RWPE1 (cell line): ENCODE measurements at regions not wholly inside any gene's neighbourhood (a gene's known extent, or its start where the extent isn't known, plus 50 kb on each side); places are given as distances from the start of the nearest gene placed in this dataset.

Experiments
- CTCF ChIA-PET: fragments of 350-600 bp; sonication (Branson Sonifier 250); formaldehyde crosslinking; extraction: SDS; loops from one replicate; lab custom pipeline; 2021; lab: Yijun Ruan, JAX
- POLR2A ChIA-PET: fragments of 400-600 bp; formaldehyde crosslinking; extraction: SDS; loops from one replicate; lab custom pipeline; 2020; ENCODE audit warnings: antibody characterized with exemption; ENCODE audit not compliant: low non-redundant PET; lab: Yijun Ruan, JAX
- DNase-seq: peaks from one replicate; pipeline ENCODE4 v3.0.0; 2012; ENCODE audit warnings: low spot score
- H3K27ac ChIP-seq: fragments of 450-650 bp; 2 replicates; pipeline ENCODE4 v1.5.1; 2017
- TF ChIP-seq, protein P1 (sequence below): fragments of 450-650 bp; conservative IDR thresholded peaks from 2 replicates; pipeline ENCODE4 v1.5.1; 2017; ENCODE audit warnings: low read depth, mild to moderate bottlenecking

DNA sequence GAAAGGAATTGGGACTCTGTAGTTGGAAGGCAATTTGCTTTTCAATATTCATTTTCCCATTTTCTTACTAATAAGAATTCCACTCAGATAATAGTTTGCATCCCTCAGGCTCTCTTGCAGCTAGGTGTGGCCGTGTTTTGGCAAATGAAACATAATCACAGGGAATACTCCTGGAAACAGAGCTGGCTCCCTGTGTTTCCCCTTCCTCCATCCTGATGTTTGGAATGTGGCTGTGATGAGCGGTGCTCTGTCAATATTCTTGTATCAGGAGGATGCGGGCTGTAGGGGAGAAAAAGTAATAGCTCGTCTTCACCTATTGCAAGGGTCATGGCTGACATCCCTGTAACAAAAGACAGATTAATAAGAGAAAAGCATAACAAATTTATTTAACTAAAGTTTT lies 271.0 kb downstream of the MYCN start:
- CTCF ChIA-PET, result interaction anchor here (0.9 kb wide), 1 partner anchor 29 kb away, joined by 4 read pairs; no protein-coding TSS in a partner anchor
- H3K27ac ChIP-seq, result no peak overlapping the region
- no peak for DNase-seq
- POLR2A ChIA-PET, result no interaction called here
- TF ChIP-seq, protein P1, sequence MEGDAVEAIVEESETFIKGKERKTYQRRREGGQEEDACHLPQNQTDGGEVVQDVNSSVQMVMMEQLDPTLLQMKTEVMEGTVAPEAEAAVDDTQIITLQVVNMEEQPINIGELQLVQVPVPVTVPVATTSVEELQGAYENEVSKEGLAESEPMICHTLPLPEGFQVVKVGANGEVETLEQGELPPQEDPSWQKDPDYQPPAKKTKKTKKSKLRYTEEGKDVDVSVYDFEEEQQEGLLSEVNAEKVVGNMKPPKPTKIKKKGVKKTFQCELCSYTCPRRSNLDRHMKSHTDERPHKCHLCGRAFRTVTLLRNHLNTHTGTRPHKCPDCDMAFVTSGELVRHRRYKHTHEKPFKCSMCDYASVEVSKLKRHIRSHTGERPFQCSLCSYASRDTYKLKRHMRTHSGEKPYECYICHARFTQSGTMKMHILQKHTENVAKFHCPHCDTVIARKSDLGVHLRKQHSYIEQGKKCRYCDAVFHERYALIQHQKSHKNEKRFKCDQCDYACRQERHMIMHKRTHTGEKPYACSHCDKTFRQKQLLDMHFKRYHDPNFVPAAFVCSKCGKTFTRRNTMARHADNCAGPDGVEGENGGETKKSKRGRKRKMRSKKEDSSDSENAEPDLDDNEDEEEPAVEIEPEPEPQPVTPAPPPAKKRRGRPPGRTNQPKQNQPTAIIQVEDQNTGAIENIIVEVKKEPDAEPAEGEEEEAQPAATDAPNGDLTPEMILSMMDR, result no peak

DNA sequence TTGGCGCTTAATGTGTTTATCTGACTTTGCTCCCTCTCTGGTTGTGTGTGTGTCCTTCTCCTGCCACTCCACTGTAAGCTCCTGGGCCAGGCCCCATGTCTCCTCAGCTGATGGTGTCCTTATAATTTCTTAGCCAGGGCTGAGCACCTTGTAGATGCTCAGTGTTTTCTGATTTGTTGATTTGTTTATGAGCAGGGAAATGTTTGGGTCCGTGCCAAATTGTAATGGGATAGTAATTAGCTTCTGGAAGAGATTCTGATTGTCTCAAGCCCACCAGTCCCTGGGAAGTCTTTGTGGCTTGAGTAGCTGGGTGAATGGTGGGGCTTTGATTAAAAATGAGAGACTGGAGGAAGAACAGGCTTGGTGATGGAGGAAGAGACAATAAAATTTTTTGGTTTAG lies 270.5 kb downstream of the MYCN start:
- H3K27ac ChIP-seq, result no peak overlapping the region
- CTCF ChIA-PET, result interaction anchor here (0.9 kb wide), 1 partner anchor 29 kb away, joined by 4 read pairs; no protein-coding TSS in a partner anchor
- no peak for DNase-seq
- TF ChIP-seq, protein P1, result no peak
- POLR2A ChIA-PET, result no interaction called here

- ChIA-PET CTCF (interaction anchor here (0.7 to 1.1 kb wide), 3 partner anchors 59 to 270 kb away, joined by 3 to 4 read pairs (median 3); no protein-coding TSS in a partner anchor), POLR2A (no interaction called here)
- H3K27ac ChIP-seq, result no peak overlapping the region
- TF ChIP-seq, protein P1, result no peak
- DNase-seq, result no peak
These were observed 269.4 kb downstream of the MYCN start for GRCh38 chr2:16209799-16210198.

DNA sequence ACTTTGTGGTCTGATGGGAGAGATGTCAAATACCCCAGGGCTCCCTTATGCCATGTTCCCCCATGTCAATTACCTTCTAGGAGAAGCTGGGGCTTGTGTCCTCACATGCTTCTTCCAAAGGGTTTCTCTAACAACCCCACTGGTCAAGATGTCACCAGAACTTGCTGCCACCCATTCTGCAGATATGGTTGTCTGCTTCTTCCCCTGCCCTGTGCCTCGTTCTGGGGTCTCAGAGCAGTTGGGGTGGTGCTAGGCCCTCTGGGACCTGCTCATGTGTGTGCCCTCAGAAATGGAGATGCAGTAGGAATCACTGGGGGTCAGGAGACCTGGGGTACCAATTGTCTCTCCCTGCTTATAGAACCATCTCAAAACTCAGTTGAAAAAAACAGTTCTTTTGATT lies 268.6 kb downstream of the MYCN start:
- POLR2A ChIA-PET, result no interaction called here
- no peak for DNase-seq
- TF ChIP-seq, protein P1, result no peak
- CTCF ChIA-PET, result no interaction called here
- no peak overlapping the region for H3K27ac ChIP-seq

DNA sequence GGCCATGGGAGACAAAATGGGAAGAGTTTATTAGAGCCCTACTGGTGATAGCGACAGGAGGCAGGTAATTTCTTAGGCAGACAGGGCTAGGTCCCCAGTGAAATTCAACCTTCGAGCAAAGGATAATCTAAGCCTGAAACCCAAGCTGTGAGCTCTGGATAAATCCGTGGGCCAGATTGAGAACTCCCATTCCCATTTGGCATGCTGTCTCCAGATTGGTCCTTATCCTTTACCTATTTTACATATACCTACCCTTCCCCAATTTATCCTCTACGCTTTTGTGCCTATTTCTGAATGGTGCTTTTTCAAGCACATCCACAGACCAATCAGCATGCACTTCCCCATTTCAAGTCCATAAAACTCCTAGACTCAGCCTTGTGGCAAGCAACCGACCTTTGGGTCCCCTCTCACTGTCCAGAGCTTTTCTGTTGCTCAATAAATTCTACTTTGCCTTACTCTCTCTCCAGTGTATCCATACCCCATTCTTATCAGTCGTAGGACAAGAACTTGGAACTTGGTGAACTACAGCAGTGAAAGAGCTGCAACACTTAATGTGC lies 268.0 kb downstream of the MYCN start:
- no peak overlapping the region for H3K27ac ChIP-seq
- ChIA-PET CTCF (no interaction called here), POLR2A (no interaction called here)
- DNase-seq, result no peak
- TF ChIP-seq, protein P1, result no peak

GRCh38 chr2:16207611-16208010 lies 267.3 kb downstream of the MYCN start:
- no peak for DNase-seq
- CTCF ChIA-PET, result no interaction called here
- POLR2A ChIA-PET, result no interaction called here
- H3K27ac ChIP-seq, result no peak overlapping the region
- TF ChIP-seq, protein P1, result no peak

GRCh38 chr2:16207151-16207550 lies 266.8 kb downstream of the MYCN start:
- no peak overlapping the region for H3K27ac ChIP-seq
- ChIA-PET CTCF (no interaction called here), POLR2A (no interaction called here)
- TF ChIP-seq, protein P1, result no peak
- DNase-seq, result no peak
